ENCODE measurements at regions not wholly inside any gene's neighbourhood (a gene's known extent, or its start where the extent isn't known, plus 50 kb on each side); places are given as distances from the start of the nearest gene placed in this dataset.

DNA sequence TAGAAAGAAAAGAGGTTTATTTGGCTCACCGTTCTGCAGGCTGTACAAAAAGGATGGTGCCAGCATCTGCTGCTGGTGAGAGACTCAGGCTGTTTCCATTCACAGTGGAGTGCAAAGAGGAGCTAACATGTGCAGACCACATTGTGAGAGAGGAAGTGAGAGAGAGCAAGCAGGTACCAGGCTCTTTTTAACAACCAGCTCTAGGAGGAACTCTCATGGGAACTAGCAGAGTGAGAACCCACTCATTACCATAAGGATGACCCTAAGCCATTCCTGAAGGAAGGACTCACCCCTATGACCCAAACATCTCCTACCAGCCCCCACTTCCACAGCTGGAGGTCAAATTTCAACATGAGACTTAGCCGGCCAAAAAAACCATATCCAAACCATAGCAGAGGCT, 158.6 kb upstream of the ADGRL3 start:
- no peak for TF ChIP-seq GATA1 (IDR thresholded peaks at IDR 0.05; ENCODE audit: low read depth, low read length)
- no peak for TF ChIP-seq POLR2A (IDR thresholded peaks at IDR 0.05; ENCODE audit: low read length)
- no peak for DNase-seq

- no peak for DNase-seq
- no peak for TF ChIP-seq GATA1 (IDR thresholded peaks at IDR 0.05; ENCODE audit: low read depth, low read length)
- no peak for TF ChIP-seq POLR2A (IDR thresholded peaks at IDR 0.05; ENCODE audit: low read length)
Observed at GRCh38 chr4:61044837-61045236, 155.3 kb upstream of the ADGRL3 start.

- no peak for DNase-seq
- TF ChIP-seq GATA1 (IDR thresholded peaks at IDR 0.05; ENCODE audit: low read depth, low read length) (no peak), POLR2A (IDR thresholded peaks at IDR 0.05; ENCODE audit: low read length) (no peak)
Observed at GRCh38 chr4:61049018-61049417, 151.1 kb upstream of the ADGRL3 start.

- TF ChIP-seq POLR2A (IDR thresholded peaks at IDR 0.05; ENCODE audit: low read length) (no peak), GATA1 (IDR thresholded peaks at IDR 0.05; ENCODE audit: low read depth, low read length) (no peak)
- DNase-seq: no peak
Observed at GRCh38 chr4:61067381-61067780, 132.7 kb upstream of the ADGRL3 start.

GRCh38 chr4:61068060-61068459, 132.1 kb upstream of the ADGRL3 start:
- TF ChIP-seq GATA1 (IDR thresholded peaks at IDR 0.05; ENCODE audit: low read depth, low read length) (no peak), POLR2A (IDR thresholded peaks at IDR 0.05; ENCODE audit: low read length) (no peak)
- DNase-seq: no peak

GRCh38 chr4:61068745-61069144, 131.4 kb upstream of the ADGRL3 start:
- no peak for DNase-seq
- TF ChIP-seq POLR2A (IDR thresholded peaks at IDR 0.05; ENCODE audit: low read length) (no peak), GATA1 (IDR thresholded peaks at IDR 0.05; ENCODE audit: low read depth, low read length) (no peak)

DNA sequence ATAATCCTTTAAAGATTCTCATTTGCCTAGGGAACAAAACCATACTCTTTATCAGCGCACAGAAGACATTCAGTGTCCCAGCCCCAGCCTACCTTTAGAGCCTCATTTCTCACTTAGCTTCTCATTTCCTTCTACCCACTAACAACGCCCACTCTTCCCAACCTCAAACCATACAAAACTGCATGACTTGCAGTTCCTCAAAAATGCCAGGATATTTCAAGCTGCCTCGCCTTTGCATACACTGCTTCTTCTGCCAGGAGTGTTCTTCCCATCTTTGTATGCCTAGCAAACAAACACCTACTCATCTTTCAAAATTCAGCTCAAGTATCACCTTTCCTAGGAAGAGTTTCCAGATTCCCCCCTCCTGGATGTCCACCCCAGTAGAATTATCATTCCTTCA, 129.9 kb upstream of the ADGRL3 start:
- TF ChIP-seq GATA1 (IDR thresholded peaks at IDR 0.05; ENCODE audit: low read depth, low read length) (no peak), POLR2A (IDR thresholded peaks at IDR 0.05; ENCODE audit: low read length) (no peak)
- DNase-seq: no peak

GRCh38 chr4:61079427-61079826, 120.7 kb upstream of the ADGRL3 start:
- DNase-seq: no peak
- TF ChIP-seq POLR2A (IDR thresholded peaks at IDR 0.05; ENCODE audit: low read length): no peak
- no peak for TF ChIP-seq GATA1 (IDR thresholded peaks at IDR 0.05; ENCODE audit: low read depth, low read length)

GRCh38 chr4:61079976-61080375, 120.2 kb upstream of the ADGRL3 start:
- DNase-seq: no peak
- TF ChIP-seq GATA1 (IDR thresholded peaks at IDR 0.05; ENCODE audit: low read depth, low read length): no peak
- no peak for TF ChIP-seq POLR2A (IDR thresholded peaks at IDR 0.05; ENCODE audit: low read length)

DNA sequence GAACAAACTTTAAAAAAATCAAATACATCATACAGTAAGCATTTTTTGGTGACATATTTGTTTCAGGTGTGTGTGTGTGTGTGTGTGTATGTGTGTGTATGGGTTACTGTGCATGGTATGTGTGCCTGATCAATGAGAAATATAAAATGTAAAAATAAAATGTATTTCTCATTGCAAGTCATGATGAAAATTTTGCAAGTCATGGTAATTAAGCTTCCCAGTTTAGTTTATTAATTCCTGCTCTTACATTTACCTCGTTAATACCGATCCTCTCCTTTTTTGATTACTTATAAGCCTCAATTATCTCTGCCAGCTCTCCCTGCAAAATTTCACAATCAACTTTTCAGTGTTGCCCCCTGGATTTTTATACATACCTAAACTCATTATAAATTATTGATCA, 114.6 kb upstream of the ADGRL3 start:
- no peak for DNase-seq
- TF ChIP-seq POLR2A (IDR thresholded peaks at IDR 0.05; ENCODE audit: low read length): no peak

- DNase-seq: no peak
- TF ChIP-seq GATA1 (IDR thresholded peaks at IDR 0.05; ENCODE audit: low read depth, low read length) (no peak), POLR2A (IDR thresholded peaks at IDR 0.05; ENCODE audit: low read length) (no peak)
Observed at GRCh38 chr4:61086357-61086756, 113.8 kb upstream of the ADGRL3 start.

- DNase-seq: no peak
- TF ChIP-seq GATA1 (IDR thresholded peaks at IDR 0.05; ENCODE audit: low read depth, low read length) (no peak), POLR2A (IDR thresholded peaks at IDR 0.05; ENCODE audit: low read length) (no peak)
Observed at GRCh38 chr4:61086979-61087378, 113.1 kb upstream of the ADGRL3 start.

DNA sequence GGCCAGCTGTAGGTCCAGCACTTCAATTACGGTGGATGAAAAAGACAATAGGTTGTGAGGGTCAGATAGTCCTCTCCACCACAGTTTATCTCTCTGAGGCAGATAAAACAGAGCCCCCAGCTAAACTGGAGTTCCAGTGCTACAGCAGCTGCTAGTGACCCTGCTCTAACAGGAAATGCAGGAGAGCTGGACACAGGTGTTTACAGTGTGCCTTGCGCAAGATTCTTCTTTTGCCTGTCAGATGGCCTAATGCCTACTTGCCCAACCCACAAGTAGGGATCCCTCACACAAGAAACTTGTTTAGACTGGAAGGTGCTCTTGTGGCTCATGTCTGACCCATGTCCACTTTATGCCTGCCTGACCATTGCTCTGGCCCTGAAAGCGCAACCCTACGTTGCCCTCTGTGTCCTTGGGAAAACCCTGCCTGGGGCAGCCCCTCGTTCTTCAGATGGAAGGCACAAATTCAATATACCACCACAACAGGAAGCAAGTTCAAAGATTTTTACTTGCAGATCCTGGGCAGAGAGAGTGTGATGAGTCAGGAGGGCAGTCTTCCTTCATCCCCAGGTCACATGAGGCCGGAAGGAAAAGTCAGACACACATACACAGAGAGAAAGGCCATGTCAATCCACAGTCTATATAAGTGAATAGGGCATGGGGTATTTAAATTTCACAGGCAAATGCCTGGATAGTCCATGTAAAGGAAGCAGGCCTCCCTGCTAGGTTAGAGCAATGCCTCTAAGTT, 105.1 kb upstream of the ADGRL3 start:
- no peak for TF ChIP-seq POLR2A (IDR thresholded peaks at IDR 0.05; ENCODE audit: low read length)
- no peak for TF ChIP-seq GATA1 (IDR thresholded peaks at IDR 0.05; ENCODE audit: low read depth, low read length)
- DNase-seq: no peak

GRCh38 chr4:61128682-61129081, 71.4 kb upstream of the ADGRL3 start:
- DNase-seq: no peak
- TF ChIP-seq GATA1 (IDR thresholded peaks at IDR 0.05; ENCODE audit: low read depth, low read length) (no peak), POLR2A (IDR thresholded peaks at IDR 0.05; ENCODE audit: low read length) (no peak)

DNA sequence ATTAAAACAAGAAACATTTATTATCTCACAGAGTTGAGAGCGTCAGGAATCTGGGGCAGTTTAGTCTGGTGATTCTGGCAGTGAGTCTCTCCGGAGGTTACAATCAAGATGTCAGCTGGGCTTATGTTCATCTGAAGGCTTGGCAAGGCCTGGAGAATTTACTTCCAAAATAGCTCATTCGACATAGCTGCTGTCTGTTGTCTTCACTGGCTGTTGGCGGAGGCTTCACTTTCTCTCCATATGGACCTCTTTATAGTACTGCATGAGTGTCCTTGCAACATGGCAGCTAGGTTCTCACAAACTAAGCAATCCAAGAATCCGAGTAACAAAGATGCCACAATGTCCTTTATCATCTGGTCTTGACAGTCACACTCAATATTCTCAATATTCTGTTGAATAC, 70.2 kb upstream of the ADGRL3 start:
- TF ChIP-seq POLR2A (IDR thresholded peaks at IDR 0.05; ENCODE audit: low read length) (no peak), GATA1 (IDR thresholded peaks at IDR 0.05; ENCODE audit: low read depth, low read length) (no peak)
- DNase-seq: no peak

Measured in erythroblast (primary cell).